OCI-LY7 (cell line): ENCODE measurements at regions not wholly inside any gene's neighbourhood (a gene's known extent, or its start where the extent isn't known, plus 50 kb on each side); places are given as distances from the start of the nearest gene placed in this dataset.

Experiments
- EZH2phosphoT487 ChIP-seq: fragments of 200-600 bp; sonication (generic); IDR thresholded peaks from 2 replicates; pipeline ENCODE4 v1.6.1; 2018; ENCODE audit warnings: low read depth, borderline replicate concordance, mild to moderate bottlenecking, mixed run types, antibody characterized with exemption, low read length, moderate library complexity, mixed read lengths
- TF ChIP-seq, protein P1 (sequence below): fragments of 200-600 bp; sonication (generic); conservative IDR thresholded peaks from 2 replicates; pipeline ENCODE4 v1.5.1; 2014; ENCODE audit warnings: mild to moderate bottlenecking, antibody characterized with exemption, low read length, moderate library complexity, mixed read lengths

DNA sequence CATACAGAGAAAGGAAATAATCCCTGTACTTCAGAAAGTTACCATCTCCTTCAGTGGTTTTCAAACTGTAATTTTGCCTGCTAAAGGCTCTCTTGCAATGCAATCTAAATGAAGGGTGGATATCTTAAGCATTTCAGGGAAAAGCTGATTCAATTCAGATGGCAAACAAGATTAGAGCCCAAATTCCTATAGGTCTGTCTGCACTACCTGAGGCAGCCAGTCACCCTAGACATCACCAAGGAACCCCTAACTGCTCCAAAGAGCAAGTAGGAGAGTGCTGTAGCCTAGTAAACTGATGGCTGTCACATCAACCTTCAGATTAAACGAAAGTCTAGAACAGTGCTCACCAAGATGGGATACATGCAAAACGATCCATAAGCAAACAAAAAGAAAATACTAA, 138.0 kb upstream of the ANK3 start:
- TF ChIP-seq, protein P1, sequence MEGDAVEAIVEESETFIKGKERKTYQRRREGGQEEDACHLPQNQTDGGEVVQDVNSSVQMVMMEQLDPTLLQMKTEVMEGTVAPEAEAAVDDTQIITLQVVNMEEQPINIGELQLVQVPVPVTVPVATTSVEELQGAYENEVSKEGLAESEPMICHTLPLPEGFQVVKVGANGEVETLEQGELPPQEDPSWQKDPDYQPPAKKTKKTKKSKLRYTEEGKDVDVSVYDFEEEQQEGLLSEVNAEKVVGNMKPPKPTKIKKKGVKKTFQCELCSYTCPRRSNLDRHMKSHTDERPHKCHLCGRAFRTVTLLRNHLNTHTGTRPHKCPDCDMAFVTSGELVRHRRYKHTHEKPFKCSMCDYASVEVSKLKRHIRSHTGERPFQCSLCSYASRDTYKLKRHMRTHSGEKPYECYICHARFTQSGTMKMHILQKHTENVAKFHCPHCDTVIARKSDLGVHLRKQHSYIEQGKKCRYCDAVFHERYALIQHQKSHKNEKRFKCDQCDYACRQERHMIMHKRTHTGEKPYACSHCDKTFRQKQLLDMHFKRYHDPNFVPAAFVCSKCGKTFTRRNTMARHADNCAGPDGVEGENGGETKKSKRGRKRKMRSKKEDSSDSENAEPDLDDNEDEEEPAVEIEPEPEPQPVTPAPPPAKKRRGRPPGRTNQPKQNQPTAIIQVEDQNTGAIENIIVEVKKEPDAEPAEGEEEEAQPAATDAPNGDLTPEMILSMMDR: no peak
- TF ChIP-seq EZH2phosphoT487: no peak
